ENCODE measurements at regions not wholly inside any gene's neighbourhood (a gene's known extent, or its start where the extent isn't known, plus 50 kb on each side); places are given as distances from the start of the nearest gene placed in this dataset.

DNA sequence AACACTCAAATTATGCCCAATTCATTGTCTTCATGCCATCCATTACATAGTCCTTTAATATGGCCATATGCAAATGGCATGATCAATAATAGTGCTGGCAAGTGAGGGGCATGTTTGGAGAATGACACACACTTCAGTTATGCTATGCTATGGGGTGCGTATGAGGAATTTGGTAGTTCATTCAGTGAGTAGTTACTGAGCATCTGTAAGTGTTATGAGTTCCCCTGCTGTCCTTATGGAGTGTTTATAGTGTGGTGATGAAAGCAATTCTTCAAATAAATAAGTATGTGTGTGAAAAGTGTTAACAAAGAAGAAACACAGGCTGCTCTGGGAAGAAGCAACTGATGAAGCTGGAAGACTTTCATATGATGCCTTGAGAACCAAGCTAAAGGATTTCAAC, 383.7 kb upstream of the SLC14A2 start:
- no peak for DNase-seq

DNA sequence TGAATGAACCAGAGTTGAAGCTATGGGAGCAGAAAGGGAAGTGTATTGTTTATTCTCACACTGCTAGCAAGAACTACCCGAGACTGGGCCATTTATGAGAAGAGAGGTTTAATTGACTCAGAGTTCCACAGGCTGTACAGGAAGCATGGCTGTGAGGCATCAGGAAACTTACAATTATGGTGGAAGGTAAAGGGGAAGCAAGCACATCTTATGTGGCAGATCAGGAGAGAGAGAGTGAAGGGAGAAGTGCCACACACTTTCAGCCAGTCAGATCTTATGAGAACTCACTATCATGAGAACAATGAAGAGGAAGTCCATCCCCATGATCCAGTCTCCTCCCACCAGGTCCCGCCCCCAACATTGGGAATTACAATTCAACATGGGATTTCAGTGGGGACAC, 383.2 kb upstream of the SLC14A2 start:
- DNase-seq: no peak

DNA sequence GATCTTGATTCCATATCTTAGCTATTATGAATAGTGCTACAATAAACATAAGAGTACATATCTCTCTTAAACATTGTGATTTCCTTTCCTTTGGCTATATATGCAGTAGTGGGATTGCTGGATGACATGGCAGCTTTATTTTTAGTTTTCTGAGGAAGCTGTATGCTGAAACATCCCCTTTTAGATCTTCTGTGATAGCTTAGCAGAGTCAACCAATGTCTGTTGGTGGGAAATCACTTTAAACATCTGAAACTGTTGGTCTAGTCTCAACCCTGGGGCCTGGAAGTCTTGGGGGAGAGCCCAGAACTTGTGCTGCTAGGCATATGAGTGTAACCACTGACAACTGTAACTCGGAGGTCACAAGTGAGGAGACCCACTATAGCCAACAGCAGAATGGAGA, 378.6 kb upstream of the SLC14A2 start:
- no peak for DNase-seq

DNA sequence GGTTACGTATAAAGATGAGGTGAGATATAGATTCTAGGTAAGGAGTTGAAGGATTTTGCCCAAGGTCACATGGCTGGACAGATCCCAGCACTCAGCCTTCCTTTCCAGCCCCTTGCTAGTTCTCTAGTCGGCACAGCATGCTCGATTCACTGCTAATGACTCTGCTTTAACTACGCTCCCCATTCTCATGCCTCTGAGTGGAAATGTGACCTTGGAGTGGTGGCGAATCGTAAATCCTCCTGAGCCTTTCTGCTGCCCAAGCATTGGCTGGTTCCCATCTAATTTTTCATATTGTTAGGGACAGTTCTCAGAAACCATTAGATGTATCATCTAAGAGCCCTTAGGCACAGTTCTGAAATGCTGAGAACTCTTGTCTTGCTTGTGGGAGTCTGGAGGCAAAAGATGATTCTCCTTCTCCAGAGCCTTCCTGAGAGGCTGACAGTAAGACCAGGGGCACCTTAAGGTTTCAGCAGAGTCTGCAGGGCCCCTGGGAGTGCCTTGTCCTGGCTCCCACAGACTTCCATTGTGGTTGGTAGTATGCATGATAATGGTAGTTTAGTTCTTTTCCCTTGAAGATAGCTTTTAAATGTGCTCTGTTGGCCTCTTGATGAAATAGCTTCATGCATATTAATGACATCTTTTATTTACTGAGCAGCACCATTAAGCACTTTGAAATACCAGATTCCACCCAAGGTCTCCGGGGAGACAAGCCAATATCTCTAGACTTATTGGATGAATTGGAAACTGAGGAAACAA, 377.8 kb upstream of the SLC14A2 start:
- no peak for DNase-seq

DNA sequence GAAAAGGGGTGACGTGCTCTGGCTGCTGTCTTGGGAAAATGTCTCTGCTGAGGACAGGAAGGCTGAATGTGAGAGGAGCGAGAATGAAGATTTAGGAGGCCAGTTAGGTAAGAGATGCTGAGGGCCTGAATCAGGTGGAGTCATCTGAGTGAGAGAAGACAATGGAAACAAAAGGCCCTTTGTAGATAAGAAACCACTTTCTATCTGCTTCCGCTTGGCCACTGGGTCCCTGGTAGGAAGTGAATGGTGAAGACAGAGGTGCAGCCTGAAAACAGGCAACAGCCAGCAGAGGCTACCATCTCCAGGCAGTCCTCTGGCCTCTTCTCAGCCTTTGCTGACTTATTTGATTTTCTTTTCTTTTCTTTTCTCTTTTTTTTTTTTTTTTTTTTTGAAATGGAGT, 374.0 kb upstream of the SLC14A2 start:
- no peak for DNase-seq

DNA sequence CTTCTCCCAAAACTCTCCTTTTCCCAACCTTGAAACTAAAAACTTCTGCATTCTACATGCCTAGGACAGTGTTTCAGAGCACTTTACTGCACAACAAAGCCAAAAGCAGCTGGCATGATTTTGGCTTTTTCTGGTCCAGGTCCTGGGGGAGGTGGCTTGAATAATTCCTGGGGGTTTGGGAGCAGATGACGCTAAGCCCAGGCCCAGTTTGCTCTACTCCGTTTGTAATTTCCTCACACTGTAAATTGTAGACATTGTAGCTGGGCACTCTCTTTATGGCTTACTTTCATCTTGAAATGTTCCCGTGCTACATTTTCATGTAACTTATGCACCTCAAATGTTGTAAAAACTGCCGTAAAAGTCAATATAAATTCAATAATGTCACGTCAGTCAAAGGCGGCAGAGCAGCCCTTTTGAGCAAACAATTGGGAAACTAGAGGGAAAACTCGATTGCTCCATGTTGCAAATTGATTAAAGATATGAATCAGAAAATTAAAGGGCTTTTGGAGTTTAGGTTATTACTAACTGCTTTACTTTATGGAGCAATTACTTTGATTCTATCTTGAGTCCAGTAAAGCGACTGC, 373.2 kb upstream of the SLC14A2 start:
- DNase-seq: no peak

DNA sequence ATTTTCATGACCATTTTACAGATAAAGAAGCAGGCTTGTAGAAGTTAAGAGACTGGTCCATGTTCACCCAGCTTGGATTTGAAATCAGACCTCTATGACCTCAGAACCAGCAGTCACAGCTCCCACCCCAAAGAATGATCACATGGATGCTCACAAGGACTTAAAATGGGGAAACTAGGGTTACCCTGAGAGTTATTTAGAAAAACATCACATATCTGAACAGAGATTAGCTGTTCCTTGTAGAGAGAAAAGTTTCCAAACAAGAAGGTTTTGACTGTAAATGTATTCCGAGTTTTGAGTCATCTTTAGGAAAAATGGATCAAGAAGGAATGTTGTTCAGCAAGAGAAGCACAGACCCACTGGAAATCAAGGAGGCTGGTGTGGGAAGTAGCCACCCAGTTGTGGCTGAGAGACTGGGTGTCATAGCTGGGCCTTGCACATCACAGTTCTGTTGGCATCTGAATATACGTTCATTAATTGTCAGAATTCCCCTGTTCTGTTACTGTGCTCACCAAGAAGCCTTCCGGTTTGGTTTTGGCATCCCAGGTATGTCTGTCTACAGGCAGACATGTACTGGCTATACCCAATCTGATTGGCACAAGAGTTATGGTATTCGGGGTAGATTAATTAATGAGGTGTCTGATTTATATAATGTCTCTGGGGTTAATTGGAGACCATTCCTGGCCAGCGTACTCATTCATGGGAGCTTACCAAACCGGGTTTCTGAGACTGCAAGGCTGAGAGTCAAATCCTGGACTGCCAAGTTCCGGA, 371.8 kb upstream of the SLC14A2 start:
- no peak for DNase-seq

DNA sequence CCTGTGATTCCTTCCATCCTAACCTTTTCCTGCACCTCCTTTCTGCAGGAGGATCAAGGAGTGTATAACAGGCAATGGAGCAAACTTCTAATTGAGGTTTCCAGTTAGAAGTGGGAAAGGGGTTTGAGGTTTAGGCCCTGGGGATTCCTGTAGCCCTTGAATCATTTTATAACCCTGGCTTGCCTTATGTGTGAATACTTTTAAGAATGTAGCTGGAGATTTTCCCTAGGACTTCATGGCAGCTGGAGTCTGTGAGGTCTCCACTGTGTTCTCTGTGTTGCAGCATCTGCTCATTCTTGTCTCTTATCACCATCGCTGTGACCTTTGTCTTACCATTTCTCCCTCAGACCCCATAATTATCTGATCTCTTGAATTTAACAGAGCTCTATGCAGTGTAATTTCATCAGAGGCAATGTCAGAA, 370.2 kb upstream of the SLC14A2 start:
- DNase-seq: no peak

DNA sequence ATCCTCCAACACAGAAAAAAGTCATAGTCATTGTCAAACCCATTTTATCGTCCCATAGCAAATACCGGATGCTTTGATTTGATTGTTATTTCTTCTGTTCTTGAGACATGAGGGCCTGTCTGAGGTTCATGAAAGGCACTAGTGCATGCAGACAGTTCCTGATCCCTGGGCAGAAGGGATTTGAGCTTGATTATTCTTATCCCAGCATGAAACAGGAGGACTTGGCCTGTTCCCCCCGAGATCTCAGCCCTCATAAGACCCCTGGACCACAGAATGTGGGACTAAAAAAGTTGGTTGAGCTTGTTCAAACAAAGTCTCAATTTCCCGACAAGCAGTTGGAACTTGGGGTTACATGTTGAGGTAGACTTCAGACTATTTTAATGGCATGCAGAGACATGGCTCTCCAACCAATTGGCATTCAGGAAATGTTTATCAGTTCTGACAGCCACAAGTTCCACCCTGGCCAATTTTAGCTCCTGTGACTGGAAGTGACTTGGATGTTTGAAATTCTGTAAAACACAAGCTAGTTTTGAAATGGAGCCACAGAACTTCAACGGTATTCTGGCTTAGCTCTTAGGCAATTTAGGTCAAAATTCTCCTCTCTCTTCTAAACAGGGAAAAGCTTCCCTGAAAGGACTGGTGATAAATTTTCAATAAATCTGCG, 366.9 kb upstream of the SLC14A2 start:
- no peak for DNase-seq

DNA sequence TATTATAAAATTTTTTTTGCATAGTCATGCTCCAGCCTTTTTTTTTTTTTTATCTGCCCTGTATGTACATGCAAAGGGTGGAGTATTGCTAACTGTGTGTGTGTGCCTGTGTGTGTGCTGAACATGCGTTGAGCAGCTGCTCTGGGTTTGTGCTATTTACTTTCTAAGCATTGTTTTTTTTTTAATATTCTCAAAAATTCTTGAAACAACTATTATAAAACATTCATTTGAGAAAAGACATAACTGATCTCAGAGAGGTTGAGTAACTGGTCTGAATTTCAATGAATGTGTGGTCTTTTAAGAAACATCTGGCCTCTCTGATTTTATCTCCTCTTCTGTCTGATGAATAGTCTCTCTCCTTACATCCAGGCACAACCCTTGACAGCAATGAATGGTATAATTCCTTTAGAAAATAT, 366.0 kb upstream of the SLC14A2 start:
- DNase-seq: no peak

DNA sequence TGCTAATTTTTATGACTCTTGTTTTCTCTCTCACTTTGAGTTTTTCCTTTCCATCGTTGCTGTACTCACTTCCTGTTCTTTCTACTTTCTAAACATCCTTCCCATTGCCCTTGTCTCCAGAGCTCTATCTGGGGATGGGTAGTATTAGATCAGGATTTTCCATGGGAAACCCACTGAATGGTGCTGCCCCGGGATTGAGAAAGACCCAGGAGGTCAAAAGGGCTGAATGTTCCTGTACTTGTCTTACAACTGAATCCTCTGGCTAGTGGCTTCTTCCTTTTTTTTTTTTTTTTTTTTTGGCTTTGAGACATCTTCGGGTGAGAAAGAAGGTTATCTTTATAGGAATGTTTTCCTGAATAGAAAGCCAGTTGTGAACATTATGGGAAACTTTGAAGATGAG, 364.8 kb upstream of the SLC14A2 start:
- no peak for DNase-seq

DNA sequence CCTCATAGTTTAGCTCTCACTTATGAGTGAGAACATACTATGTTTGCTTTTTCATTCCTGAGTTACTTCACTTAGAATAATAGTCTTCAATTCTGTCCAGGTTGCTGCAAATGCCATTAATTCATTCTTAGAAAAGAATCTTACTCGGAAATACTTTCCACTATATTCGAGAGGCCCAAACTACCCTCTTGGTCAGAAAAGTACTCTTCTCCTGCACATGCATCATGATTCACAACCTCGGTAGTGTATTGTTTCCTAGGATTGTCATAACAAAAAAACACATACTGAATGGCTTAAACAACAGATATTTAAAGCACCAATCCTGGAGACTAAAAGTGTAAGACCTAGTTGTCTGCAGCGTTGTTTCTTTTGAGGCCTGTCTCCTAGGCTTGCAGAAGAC, 364.0 kb upstream of the SLC14A2 start:
- no peak for DNase-seq

DNA sequence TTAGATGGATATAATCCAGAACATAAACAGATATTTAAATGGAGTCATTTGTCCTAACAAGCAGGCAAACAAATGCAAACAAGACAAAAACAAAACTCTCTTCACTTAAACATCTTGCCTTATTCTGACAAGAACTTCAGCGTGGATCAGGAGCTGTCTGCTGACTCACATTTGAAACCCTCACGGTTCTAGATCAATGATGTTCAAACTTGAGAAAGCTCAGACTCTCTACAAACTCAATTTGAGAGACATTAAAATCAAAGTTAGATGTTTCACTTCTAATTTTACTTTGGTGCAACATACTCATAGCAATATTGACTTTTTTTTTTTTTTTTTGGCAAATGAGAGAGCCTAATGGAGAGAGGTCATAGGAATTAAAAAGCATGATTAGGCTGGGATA, 362.8 kb upstream of the SLC14A2 start:
- DNase-seq: no peak

DNA sequence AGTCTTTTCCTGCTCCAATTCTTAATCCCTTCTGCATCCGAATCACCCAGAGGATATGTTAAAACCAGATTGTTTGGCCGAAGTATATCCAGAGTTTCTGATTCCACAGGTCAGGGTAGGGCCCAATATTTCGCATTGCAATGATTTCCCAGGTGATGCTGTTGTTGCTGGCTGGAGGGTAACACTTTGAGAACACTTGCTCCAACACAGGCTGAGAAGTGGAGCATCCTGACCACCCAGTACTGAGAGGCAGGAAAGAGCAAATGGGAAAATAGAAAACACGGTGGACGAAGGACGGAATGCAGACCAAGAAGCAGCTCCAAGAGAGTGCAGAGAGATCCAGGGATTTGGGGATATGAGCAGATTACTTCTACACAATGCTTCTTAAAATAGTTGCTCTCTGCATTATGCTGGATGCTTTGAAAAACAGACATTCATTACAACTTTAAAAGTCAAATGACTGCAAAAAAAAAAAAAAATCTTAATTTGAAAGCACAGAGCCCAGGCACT, 362.2 kb upstream of the SLC14A2 start:
- no peak for DNase-seq

DNA sequence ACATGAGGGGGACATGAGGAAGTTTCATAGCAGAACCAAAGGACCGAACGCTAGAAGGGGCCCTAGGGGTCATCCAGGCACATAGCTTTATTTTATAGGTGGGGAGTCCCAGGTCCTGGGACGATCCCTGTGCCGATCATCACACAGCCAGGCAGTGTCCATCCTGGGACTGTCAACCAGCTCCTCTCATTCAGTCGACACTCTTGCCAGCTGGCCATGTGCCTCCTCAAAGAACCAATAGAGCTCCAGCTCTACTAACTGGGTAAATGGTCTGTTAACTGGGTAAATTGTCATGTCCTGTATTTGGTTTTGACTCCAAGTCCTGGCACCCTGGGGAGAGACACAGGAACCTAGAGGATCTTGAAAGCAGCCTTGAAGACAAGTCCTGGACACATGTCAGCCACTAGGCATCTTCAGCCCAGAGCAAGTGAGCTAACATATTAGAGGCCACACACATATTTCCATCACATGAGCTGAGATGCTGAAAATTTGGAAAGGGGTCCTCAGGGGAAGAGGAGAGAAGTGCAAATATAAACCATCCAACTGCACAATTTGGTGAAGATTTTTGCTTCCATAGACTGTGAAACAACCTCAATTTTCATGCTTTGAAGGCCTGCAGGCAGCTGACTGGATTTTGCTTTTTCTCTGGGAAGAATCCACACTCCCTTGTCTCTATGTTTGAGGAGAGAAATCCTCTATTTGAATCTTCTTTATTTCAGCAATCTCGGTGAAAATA, 361.1 kb upstream of the SLC14A2 start:
- no peak for DNase-seq

DNA sequence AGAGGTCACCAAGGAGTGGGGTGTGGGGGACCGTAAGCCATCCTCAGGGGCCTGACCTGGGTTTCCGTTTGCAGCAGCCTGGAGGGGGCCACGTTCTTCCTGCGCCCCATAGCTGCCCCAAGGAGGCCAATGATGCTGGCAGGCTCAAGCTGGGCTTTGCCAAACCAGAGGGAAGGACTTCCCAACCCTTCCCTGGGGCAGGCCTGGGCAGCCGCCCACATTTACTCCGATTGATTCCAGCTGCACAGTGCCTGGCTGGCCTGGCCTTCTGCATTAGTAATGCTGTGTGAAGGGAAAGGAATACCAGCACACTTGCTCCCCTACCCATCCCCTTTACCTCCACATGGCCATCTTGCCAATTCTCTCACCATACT, 360.6 kb upstream of the SLC14A2 start:
- DNase-seq: no peak

DNA sequence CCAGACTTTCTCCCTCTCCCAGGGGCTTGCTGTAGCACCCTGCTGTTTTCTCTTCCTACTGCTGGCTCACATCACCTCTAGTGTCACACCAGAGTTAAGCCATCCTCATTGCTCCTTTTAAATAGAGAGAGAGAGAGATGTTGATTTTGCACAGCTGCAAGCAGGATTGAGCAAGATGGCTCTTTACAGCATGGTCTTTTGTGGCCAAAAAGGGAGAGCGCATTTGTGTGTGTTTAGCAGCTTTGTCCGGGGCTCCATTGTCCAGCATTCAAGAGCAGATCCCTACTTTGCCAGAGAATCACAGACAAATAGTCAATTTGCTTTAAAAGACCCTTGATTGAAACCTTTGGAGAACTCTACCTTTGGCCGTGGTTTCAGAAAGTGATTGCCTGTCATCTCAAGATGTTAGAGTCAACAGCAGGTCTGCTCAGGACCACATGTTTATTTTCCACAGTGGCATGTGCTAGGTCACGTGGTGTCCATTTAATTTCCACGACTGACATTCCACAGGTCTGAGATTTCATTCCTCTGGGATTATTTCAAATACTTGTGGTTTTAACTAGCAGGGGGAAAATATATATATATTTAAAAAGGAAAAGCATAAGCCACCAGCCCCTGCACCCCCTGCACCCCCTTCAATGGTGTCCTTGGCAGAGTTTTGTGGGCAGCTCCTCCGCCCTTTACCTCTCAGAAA, 359.9 kb upstream of the SLC14A2 start:
- DNase-seq: no peak

DNA sequence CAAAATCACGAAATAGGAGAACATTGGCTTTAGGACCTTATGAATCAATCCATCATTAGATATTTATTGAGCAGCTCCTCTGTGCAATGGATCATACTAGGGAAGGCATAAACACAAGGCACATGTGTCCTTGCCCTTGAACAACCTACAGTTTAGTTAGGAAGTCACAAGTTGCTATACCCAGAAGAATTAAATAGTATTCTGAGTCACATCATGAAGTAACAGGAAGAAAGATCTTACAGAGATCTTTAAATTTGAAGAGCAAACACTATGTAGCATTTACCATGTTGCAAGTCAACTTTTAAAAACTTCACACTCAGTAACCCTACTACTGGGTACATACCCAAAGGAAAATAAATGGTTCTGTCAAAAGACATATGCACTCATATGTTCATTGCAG, 355.2 kb upstream of the SLC14A2 start:
- no peak for DNase-seq

DNA sequence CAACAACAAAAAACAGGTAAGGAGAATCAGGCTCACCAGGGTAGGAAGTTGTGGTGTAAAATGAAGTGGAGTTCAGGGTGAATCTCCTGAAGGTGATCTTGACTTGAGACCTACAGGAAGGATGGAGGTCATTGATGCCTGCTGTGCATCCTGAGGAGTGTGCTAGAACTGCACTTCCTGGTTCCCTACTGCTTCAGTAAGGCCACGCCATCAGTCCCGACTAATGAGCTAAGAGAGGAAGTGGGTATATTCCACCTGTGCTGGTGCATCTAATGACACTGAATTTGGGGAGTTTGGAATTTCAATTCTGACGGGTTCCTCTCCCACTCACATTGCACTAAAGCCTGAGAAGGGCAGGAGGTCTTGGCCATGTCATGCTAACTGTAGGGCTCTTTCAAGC, 349.3 kb upstream of the SLC14A2 start:
- no peak for DNase-seq

DNA sequence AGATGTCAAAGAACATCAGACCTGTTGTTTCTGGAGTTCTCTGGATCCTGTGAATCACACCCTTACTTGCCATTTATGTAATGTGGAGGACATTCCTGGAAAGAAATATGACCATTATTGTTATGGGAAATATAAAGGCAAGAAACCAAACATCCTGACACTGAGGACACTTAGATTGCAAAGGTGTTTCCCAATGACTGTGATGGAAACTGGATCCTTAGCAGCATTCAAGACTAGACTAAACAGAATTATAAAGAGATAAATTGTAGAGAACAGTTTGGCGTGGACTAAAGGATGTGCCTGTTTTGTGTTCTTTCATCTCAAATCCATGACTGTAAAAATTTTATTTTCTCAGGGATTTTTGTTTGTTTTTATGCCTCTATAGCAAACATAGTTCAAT, 347.7 kb upstream of the SLC14A2 start:
- no peak for DNase-seq

DNA sequence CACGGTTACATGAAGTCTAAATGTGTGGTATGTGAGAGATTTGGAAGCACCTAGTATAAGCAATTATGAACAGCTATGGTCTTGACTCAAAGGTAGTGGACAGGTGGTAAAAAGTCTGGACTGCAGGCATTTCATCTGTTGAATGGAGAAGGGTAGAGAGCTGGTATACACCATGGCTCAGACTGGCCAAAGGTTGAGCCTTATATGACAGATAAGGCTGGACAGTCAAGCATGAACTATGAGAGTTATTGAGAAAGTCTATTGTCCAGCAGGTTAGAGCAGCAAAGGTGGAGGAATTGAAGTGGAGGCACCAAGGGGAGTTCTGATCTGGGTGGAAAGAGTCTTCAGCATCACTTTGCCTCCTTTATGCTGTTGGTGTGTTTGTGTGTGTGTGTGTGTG, 346.7 kb upstream of the SLC14A2 start:
- no peak for DNase-seq

DNA sequence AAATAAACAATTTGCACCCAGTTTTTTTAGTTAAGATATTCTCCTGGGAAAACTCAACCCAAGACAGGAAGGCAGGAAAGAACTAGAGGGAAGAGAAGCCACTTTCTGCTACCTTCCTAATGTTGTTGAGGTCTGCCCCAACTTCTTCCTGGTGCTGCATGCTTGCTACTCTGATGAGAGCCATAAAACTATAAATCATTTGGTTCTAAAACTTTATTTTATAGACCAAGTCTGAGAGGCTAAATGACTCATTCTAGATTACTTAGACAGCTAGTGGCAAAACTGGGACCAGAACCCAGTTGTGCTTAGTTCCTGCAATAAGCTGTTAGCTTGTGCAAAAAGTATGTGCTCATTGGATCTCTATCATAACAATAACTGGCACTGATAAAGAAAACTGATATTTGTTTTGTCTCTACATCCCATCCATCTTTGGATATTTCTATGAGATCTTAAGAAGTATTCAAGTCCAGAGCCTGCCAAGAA, 344.9 kb upstream of the SLC14A2 start:
- DNase-seq: no peak

All from NCI-H2029 (cell line).